SK-N-SH (cell line): ENCODE measurements at regions not wholly inside any gene's neighbourhood (a gene's known extent, or its start where the extent isn't known, plus 50 kb on each side); places are given as distances from the start of the nearest gene placed in this dataset.
A peak's percentile ranks its signal among the peaks of the same experiment; 100 is the strongest.
"Not testable (repeated sequence)": the region's sequence is repeated elsewhere in the genome, so short reads cannot be mapped to it uniquely, and the experiment has no call there.

ENCODE experiments used
- CTCF ChIA-PET: fragments of 300-600, 350-600 bp; formaldehyde crosslinking; extraction: SDS; loops from one replicate; lab custom pipeline; 2021; lab: Yijun Ruan, JAX
- POLR2A ChIA-PET: fragments of 350-600 bp; sonication (Branson Sonifier 250); formaldehyde crosslinking; extraction: SDS; loops from one replicate; lab custom pipeline; 2020; ENCODE audit warnings: antibody characterized with exemption, inconsistent platforms; lab: Yijun Ruan, JAX
- DNase-seq: peaks from one replicate; pipeline ENCODE4 v3.0.0; 2012
- H2AFZ ChIP-seq: fragments of 200-600 bp; sonication (generic); 2 replicates; pipeline ENCODE4 v1.8.1; 2016; ENCODE audit warnings: antibody characterized with exemption, mild to moderate bottlenecking, low read depth
- H3F3A ChIP-seq: fragments of 200-600 bp; sonication (generic); replicated peaks from 2 replicates; pipeline ENCODE3; 2016; ENCODE audit warnings: antibody characterized with exemption, mild to moderate bottlenecking; ENCODE audit not compliant: insufficient read depth
- H3K27ac ChIP-seq, 2 experiments: fragments of 200-500 bp in 1 of 2; fragments of 200-600 bp in 1 of 2; sonication (Bioruptor generic) in 1 of 2; sonication (generic), shearing (Covaris generic) in 1 of 2; 2 replicates each; pipeline versions ENCODE4 v1.5.1 to v1.6.1; 2014 to 2016; ENCODE audit warnings: low read depth in 2 of 2, inconsistent platforms in 1 of 2, low read length in 1 of 2, mild to moderate bottlenecking in 1 of 2, mixed read lengths in 1 of 2
- H3K27me3 ChIP-seq: fragments of 200-600 bp; sonication (generic), shearing (Covaris generic); 2 replicates; pipeline ENCODE4 v1.6.1; 2016; ENCODE audit warnings: mixed run types; ENCODE audit not compliant: insufficient read depth
- H3K36me3 ChIP-seq, 2 experiments: fragments of 200-500 bp in 1 of 2; fragments of 200-600 bp in 1 of 2; sonication (Bioruptor generic) in 1 of 2; sonication (generic) in 1 of 2; replicated peaks in 1 of 2; 2 replicates each; pipeline versions ENCODE3 to v1.5.1; 2014 to 2016; ENCODE audit warnings: low read length in 1 of 2, mild to moderate bottlenecking in 1 of 2; ENCODE audit not compliant: insufficient read depth in 2 of 2, control insufficient read depth in 1 of 2
- H3K4me1 ChIP-seq, 2 experiments: fragments of 200-500 bp in 1 of 2; fragments of 200-600 bp in 1 of 2; sonication (Bioruptor generic) in 1 of 2; sonication (generic), shearing (Covaris generic) in 1 of 2; 2 replicates each; pipeline versions ENCODE4 v1.5.1 to v1.6.1; 2014 to 2016; ENCODE audit warnings: low read depth in 1 of 2, low read length in 1 of 2, mixed run types in 1 of 2; ENCODE audit not compliant: insufficient read depth in 2 of 2, control insufficient read depth in 1 of 2
- H3K4me2 ChIP-seq: fragments of 200-600 bp; sonication (generic), shearing (Covaris generic); 2 replicates; pipeline ENCODE4 v1.6.1; 2017; ENCODE audit warnings: mixed run types
- H3K4me3 ChIP-seq, 2 experiments: fragments of 200-500 bp in 1 of 2; fragments of 200-600 bp in 1 of 2; sonication (Bioruptor generic) in 1 of 2; sonication (generic), shearing (Covaris generic) in 1 of 2; 2 replicates each; pipeline versions ENCODE4 v1.5.1 to v1.8.1; 2014 to 2016; ENCODE audit warnings: low read depth in 2 of 2, inconsistent platforms in 1 of 2, low read length in 1 of 2, mild to moderate bottlenecking in 1 of 2, mixed read lengths in 1 of 2, moderate library complexity in 1 of 2
- H3K79me2 ChIP-seq: fragments of 200-600 bp; sonication (generic); 2 replicates; pipeline ENCODE4 v1.8.1; 2017; ENCODE audit warnings: mild to moderate bottlenecking; ENCODE audit not compliant: insufficient read depth
- H3K9ac ChIP-seq: fragments of 200-600 bp; sonication (generic); 2 replicates; pipeline ENCODE4 v1.6.1; 2017; ENCODE audit warnings: mixed run types
- H3K9me2 ChIP-seq: fragments of 200-600 bp; sonication (generic); 2 replicates; pipeline ENCODE4 v1.6.1; 2017; ENCODE audit warnings: mixed run types
- H3K9me3 ChIP-seq: fragments of 200-600 bp; sonication (generic); 2 replicates; pipeline ENCODE4 v1.6.1; 2017; ENCODE audit warnings: mixed run types, mild to moderate bottlenecking, moderate library complexity
- H4K20me1 ChIP-seq: fragments of 200-600 bp; sonication (generic); 2 replicates; pipeline ENCODE4 v1.6.1; 2017; ENCODE audit warnings: mild to moderate bottlenecking, mixed run types; ENCODE audit not compliant: insufficient read depth
- CHD2 ChIP-seq: fragments of 150-350 bp; IDR thresholded peaks from 2 replicates; pipeline ENCODE4 v1.6.1; 2018; ENCODE audit warnings: low read length; ENCODE audit not compliant: partially characterized antibody
- EP300 ChIP-seq, 2 experiments: IDR thresholded peaks; 2 replicates each; pipeline versions ENCODE4 v1.4.0 to v1.6.1; 2012; ENCODE audit warnings: borderline replicate concordance in 1 of 2, low read depth in 1 of 2, low read length in 1 of 2
- FOSL2 ChIP-seq: IDR thresholded peaks from 2 replicates; pipeline ENCODE4 v1.4.0; 2012; ENCODE audit warnings: low read depth, mild to moderate bottlenecking, moderate library complexity, borderline replicate concordance
- JUND ChIP-seq: IDR thresholded peaks from 2 replicates; pipeline ENCODE4 v1.4.0; 2012
- NFIC ChIP-seq: IDR thresholded peaks from 2 replicates; pipeline ENCODE4 v1.4.0; 2012; ENCODE audit warnings: borderline replicate concordance
- PBX3 ChIP-seq: IDR thresholded peaks from 2 replicates; pipeline ENCODE4; 2012
- SIN3A ChIP-seq: IDR thresholded peaks from 2 replicates; pipeline ENCODE4 v1.6.1; 2012; ENCODE audit warnings: low read depth, mild to moderate bottlenecking, low read length, moderate library complexity, borderline replicate concordance
- TCF12 ChIP-seq: IDR thresholded peaks from 2 replicates; pipeline ENCODE4 v1.4.0; 2012
- TEAD4 ChIP-seq: IDR thresholded peaks from 2 replicates; pipeline ENCODE4 v1.4.0; 2012; ENCODE audit warnings: mild to moderate bottlenecking, borderline replicate concordance; ENCODE audit not compliant: insufficient read depth
- WGBS: methylation state at CpG from one replicate; pipeline ENCODE4 v1.1.6; 2017; ENCODE audit warnings: low lambda C conversion rate; 5-methylcytosine and 5-hydroxymethylcytosine counted together
- TF ChIP-seq, protein P1 (sequence below): IDR thresholded peaks from 2 replicates; pipeline ENCODE4 v1.4.0; 2012; ENCODE audit warnings: low read depth

- H3K36me3 ChIP-seq, POLR2A ChIA-PET, H3F3A ChIP-seq, H4K20me1 ChIP-seq, H3K9ac ChIP-seq, H3K27me3 ChIP-seq, H3K4me2 ChIP-seq, H3K9me2 ChIP-seq, H3K79me2 ChIP-seq, H3K4me3 ChIP-seq, DNase-seq, H3K9me3 ChIP-seq, H2AFZ ChIP-seq: not testable (repeated sequence)
- WGBS, result 84% methylated on average over 4 of the region's 5 CpGs
- CTCF ChIA-PET, result interaction anchor here (0.7 kb wide), 1 partner anchor 19 kb away, joined by 3 read pairs; no protein-coding TSS in a partner anchor
- Histone ChIP-seq H3K27ac (peak overlapping the region; percentile 51 to 93; a peak in 3 of 4 replicates), H3K4me1 (peaks cover 10 to 40% of the 10 kb centered on the region in 2 experiments; a peak in 3 of 4 replicates)
Measured at GRCh38 chr10:46095943-46096342, 49.9 kb upstream of the MSMB start.

DNA sequence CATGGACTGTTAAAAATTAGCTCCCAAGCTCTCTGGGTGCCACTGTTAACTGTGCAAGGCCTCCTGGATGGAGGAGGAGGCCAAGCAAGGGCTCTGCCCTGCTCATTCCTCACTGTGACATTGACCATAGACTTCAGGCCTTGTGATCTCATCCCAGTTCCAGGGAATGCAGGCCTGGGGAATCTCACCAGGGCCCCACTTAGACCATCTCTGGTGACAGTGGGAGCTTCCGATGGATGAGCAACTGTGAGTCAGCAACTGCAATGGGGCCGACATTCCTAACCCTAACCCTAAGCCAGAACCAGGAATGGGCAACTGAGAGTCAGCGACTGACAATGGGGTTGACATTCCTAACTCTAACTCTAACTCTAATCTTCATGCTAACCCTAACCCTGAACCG is 50.4 kb upstream of the MSMB start:
- peak; percentile 23; the same call in 1 of the 2 replicates for TF ChIP-seq NFIC
- peak; percentile 93 for TF ChIP-seq TCF12
- TF ChIP-seq TEAD4, result peak; percentile 64; the same call in 1 of the 2 replicates
- no peak for TF ChIP-seq CHD2
- peak; percentile 59; the same call in 1 of the 2 replicates for TF ChIP-seq JUND
- TF ChIP-seq, protein P1, sequence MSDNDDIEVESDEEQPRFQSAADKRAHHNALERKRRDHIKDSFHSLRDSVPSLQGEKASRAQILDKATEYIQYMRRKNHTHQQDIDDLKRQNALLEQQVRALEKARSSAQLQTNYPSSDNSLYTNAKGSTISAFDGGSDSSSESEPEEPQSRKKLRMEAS, result no peak
- TF ChIP-seq FOSL2, result peak; percentile 82
- peak in 1 of 2 experiments; percentile 73; a peak in 2 of 4 replicates for TF ChIP-seq EP300 (IDR thresholded peaks at IDR 0.05; ENCODE audit: borderline replicate concordance in 1 of 2, low read depth in 1 of 2, low read length in 1 of 2)
- peak; percentile 84 for TF ChIP-seq PBX3
- no peak for TF ChIP-seq SIN3A
- Histone ChIP-seq H3K9me2 (no peaks in the 10 kb centered on the region), H3K36me3 (no peaks in the 10 kb centered on the region), H3K9me3 (no peaks in the 10 kb centered on the region), H3K4me3 (no peak overlapping the region), H3K4me2 (peak overlapping the region; percentile 37; the same call in 1 of the 2 replicates), H3K27me3 (no peaks in the 10 kb centered on the region), H2AFZ (no peak overlapping the region), H3K27ac (peak overlapping the region; percentile 51 to 93; a peak in 3 of 4 replicates), H3K4me1 (peaks cover 10 to 40% of the 10 kb centered on the region in 2 experiments; a peak in 3 of 4 replicates), H4K20me1 (no peaks in the 10 kb centered on the region), H3F3A (peaks cover 4% of the 10 kb centered on the region), H3K9ac (no peak overlapping the region), H3K79me2 (no peaks in the 10 kb centered on the region)
- ChIA-PET CTCF (interaction anchor here (0.7 kb wide), 1 partner anchor 20 kb away, joined by 3 read pairs; no protein-coding TSS in a partner anchor), POLR2A (interaction anchor here (0.6 kb wide), 1 partner anchor 10 kb away, joined by 3 read pairs; no protein-coding TSS in a partner anchor)
- WGBS, result 42% methylated on average over 2 of the region's 4 CpGs
- DNase-seq, result no peak
